ELF-1 (cell line): ENCODE measurements at regions not wholly inside any gene's neighbourhood (a gene's known extent, or its start where the extent isn't known, plus 50 kb on each side); places are given as distances from the start of the nearest gene placed in this dataset.
A peak's percentile ranks its signal among the peaks of the same experiment; 100 is the strongest.
"Not testable (repeated sequence)": the region's sequence is repeated elsewhere in the genome, so short reads cannot be mapped to it uniquely, and the experiment has no call there.

ENCODE experiments used
- DNase-seq: peaks from one replicate; pipeline ENCODE4 v3.0.0-alpha.2; 2016; ENCODE audit warnings: low read depth, low spot score

GRCh38 chr1:65062339-65062738 is 85.7 kb upstream of the AK4 start:
- DNase-seq = no peak

- DNase-seq = no peak
These were observed 85.0 kb upstream of the AK4 start for GRCh38 chr1:65063025-65063424.

GRCh38 chr1:65064981-65065380 is 83.0 kb upstream of the AK4 start:
- DNase-seq = no peak

DNA sequence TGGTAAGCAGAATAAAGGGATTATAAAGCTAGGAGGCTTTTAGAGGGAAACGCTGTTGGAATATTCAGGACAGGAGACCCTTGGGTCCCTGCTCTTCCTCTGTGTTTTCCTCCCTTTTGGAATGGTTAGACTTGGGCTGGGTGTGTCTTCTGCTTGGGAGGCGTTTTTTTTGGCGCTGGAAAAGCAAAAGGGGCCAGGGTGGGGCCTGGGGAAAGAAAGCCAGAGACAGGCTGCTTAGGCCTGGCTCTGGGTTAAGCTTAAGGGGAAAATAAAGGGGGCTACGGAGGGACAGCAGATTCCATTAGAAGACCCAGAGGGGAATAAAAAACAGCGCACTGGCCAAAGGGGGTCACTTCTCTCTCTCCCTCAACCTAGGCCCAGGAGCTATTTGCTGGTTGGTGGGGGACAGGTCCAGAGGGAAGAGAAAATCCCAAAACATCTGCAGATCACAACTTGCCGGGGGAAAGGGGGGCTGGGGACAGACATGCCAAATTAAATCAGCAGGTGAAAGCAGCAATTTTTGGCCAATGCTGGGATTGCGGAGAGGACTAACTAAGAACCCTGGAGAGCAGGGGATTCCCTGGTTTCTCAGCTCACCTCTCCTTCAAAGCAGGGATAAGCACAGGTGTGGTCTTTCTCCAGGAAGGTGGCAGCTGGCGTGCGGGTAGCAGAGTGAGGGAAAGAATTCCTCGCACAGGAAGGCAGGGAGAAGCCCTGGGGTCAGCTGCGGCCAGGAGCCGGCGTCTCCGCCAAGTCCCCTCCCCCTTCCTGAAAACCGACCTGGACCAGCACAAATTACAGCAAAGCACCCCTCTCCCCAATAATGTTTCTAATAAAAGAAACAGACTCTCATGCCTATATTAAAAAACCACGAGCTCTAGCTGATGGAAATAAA is 82.2 kb upstream of the AK4 start:
- DNase-seq = peak; percentile 82

DNA sequence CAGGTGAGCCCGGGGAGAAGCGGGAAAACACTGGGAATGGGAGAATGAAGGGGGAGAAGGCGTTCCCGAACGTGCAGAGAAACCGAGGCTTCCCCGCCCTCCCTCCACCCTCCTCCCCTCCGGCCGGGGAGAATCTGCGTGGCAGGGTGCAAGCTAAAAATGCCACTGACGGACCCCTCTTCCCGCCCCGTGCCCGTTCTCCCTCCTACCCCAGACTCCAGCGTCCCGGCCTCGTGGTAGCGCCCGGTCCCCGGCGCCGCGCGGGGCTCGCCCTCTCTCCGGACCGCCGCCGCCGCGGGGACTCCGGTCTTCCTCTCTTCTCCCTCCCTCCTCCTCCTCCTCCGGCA is 81.6 kb upstream of the AK4 start:
- DNase-seq = no peak

DNA sequence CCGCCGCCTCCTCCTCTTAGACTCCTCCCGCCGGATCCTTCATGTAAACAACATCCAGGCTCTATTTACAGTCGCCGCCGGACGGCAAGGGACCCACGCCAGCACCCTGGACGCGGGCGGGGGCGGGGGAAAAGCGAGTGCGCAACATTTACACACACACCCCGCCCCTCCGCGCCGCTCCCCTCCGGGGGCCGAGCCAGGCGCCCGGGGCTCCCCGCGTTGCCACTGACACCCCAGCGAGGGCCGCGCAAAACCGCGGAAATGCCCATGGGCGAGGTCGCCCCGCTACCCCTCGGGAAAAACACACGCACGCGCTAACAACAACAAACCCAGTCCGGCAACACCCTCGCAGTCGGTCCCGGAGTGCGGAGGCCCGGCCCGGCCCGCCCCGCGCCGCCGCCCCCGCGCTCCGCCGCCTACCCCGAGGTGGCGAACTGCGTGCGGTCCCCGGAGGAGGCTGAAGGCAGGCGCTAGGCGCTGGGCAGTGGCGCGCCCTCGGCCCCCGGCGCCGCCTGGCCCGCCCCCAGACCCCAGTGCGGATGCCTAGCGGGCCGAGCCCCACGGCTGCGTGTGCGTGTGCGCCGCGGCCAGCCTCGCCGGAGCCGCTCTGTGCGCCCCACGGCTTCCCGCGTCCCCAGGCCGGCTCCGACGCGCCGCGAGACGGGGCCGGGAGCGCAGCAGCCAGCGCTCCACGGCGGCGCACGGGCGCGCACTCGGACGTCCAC is 81.1 kb upstream of the AK4 start:
- peak; percentile 79 for DNase-seq

DNA sequence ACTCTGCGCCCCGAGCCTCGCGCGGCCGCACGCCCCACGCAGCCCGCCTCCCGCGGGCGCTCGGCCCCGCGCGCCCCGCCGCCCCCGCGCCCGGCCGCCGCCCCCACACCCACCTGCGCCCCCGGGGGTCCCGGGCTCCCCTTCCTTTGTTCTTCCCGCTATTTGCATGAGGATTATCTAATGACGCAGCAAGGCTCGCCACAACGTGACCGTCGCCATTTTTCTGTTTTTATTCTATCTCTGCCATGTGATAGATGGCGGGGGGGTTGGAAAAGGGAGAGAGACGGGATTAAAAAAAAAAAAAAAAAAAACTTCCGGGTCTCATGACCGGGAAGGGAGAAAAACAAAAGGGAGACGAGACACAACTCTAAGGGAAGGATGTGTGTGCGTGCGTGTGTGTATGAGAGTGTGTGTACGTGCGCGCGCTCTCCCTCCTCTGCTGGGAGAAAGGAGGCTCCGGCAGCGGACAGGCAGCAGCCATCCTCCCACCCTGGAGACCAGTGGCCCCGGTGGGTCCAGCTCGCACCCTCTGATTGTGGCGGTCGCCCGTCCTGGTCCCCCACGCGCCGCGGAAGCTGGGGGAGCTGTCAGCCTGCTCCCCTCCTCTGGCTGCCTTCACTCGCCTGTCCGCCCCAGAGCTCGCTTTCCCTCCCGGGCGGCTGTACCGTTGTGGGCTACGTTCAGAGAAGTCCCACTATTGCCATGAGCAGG is 80.4 kb upstream of the AK4 start:
- peak; percentile 78 for DNase-seq

DNA sequence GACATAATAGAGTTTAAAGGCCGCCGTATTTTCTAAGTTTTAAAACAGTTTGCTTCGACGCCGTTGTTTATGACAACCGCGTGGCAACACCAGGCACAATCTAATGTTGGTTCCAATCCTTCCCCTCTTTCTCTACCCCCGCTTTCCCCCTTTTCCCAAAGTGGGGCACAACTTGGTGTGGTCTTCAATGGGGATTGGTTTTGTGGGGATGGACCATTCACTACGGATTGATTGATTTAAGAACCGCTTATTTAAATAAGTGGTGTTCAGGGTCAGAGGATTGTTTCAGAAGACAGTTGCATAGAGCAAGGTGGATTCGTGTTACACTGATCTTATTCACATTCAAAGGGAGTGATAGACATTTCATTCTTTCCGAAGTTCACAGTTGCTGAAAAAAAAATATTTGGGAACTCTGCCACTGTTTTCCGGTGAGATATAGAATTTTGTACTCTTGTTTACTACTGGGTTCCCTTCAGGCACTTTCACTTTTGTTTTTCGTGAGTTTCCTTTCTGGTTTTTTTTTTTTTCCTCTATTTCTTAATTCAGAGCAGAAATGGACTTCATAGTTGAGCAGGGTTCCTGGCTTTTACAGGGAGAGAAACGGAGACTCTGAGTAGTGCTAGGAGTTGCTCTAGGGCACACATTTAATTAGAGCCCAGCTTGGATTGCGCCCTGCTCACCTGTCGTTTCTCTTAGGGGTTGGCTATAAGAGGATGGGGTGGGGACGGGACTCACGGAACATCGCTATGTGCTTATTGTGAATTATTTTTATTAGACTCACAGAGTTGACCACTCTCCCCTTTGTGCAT is 79.6 kb upstream of the AK4 start:
- peak; percentile 19 for DNase-seq

- DNase-seq = no peak
These were observed 78.9 kb upstream of the AK4 start for GRCh38 chr1:65069011-65069565.

- no peak for DNase-seq
These were observed 75.2 kb upstream of the AK4 start for GRCh38 chr1:65072845-65073244.

DNA sequence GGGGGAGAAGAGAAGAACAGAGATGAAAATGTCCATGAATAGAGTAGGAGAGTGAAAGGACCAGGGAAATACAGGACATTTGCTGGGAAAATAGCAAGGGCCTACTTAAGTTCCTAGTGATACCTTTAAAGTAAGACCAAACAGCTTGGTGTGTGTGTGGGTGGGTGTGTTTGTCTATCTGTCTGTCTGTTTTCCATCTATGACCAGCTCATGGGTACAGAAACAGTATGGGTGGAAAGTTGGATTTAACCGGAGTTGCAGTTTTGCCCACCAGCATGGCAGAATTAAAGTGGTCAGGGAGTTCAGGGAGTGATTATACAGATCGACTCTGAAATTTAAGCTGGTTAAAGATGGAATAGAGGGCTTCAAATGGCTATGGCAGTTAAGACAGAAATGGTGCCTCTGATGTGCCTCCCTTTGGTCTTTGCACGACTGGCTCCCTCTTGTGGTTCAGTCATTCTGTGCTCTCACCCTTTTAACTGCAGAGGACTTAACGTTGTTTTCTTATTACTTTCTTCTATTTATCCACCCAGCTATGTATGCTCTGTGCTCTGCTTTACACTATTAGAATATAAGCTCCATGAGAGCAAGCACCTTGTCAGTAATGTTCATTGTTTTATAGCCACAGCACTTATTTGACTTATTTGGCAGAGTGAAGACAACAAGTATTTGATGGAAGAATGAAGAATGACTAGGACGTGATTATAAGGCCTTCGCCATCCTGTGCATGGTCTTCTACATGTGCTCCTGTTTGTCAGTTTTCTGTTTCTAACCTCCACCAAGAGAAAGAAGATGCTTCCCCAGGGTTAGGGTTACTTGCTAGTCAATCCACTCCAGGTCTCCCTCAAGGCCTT is 72.7 kb upstream of the AK4 start:
- peak; percentile 62 for DNase-seq

GRCh38 chr1:65077369-65077768 is 70.6 kb upstream of the AK4 start:
- no peak for DNase-seq

GRCh38 chr1:65079941-65080340 is 68.1 kb upstream of the AK4 start:
- DNase-seq = no peak

GRCh38 chr1:65082346-65083040 is 65.5 kb upstream of the AK4 start:
- no peak for DNase-seq

GRCh38 chr1:65083263-65083896 is 64.6 kb upstream of the AK4 start:
- DNase-seq = no peak

- DNase-seq = no peak
These were observed 63.9 kb upstream of the AK4 start for GRCh38 chr1:65084066-65084465.

- DNase-seq = not testable (repeated sequence)
These were observed 60.5 kb upstream of the AK4 start for GRCh38 chr1:65087519-65087918.

DNA sequence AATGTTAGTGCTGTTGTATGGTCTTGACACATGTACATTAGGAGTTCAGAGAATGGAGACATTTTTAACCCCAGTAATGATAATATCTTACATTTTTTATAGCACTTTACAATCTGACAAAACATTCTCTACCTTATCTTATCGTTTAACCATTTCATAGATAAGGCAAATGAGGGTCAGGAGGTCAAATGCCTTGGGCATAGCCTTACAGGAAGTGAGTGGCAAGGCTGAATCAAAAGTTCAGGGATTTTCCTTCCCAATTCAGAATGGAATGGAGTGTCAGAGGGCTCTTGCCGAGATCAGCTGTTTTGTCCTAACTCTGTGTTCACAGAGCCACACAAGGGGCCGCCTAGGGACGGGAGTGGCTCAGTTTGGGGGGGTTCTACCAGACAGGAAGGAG is 57.6 kb upstream of the AK4 start:
- DNase-seq = peak; percentile 40

DNA sequence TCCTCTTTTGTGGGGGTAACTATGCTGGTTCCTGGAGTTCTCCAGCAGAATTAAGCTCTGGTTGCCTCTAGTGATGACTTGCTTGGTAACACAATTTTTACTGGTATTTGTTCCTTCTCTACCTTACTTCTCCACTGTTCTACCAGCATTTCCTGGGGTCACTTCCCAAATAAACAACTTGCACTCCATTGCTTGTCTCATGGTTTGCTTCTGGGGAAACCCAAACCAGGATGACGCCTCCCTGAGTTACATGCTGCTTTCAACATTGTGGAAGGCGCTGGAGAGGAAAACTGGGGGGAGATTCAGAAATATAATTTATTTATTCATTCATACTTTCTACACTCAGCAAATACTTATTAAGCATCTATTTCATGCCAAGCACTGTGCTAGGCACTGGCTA is 55.3 kb upstream of the AK4 start:
- DNase-seq = no peak
